PC-3 (cell line): ENCODE measurements at regions not wholly inside any gene's neighbourhood (a gene's known extent, or its start where the extent isn't known, plus 50 kb on each side); places are given as distances from the start of the nearest gene placed in this dataset.

Source experiments
- ATAC-seq: fragments of 200-7000 bp; cut with Tn5 transposase; 2 replicates; pipeline ENCODE4 v1.9.1; 2020; ENCODE audit warnings: mild to moderate bottlenecking, moderate library complexity
- BruUV-seq: library from RNA; stranded (reverse); fragments of 400-500 nt; replicated peaks from 2 replicates; lab custom pipeline; 2021; lab: Mats Ljungman, UMichigan
- CTCF ChIA-PET: fragments of 300-600 bp; sonication (Branson Sonifier 250); formaldehyde crosslinking; loops from one replicate; lab custom pipeline; 2022; ENCODE audit warnings: antibody characterized with exemption; lab: Charles Lee
- POLR2A ChIA-PET: fragments of 300-600 bp; sonication (Branson Sonifier 250); formaldehyde crosslinking; loops from one replicate; lab custom pipeline; 2022; ENCODE audit warnings: antibody characterized with exemption; ENCODE audit not compliant: unreplicated experiment; lab: Charles Lee
- DNase-seq: peaks from one replicate; pipeline ENCODE4 v3.0.0-alpha.2; 2015
- H2AFZ ChIP-seq: fragments of 300-600 bp; sonication (generic); 2 replicates; pipeline ENCODE4 v1.6.0; 2016; ENCODE audit warnings: antibody characterized with exemption, low read length
- H3F3A ChIP-seq: fragments of 300-600 bp; sonication (generic); one replicate; pipeline ENCODE4 v1.6.0; 2017; ENCODE audit warnings: antibody characterized with exemption, low read length, control low read depth, mild to moderate bottlenecking; ENCODE audit not compliant: unreplicated experiment
- H3K27ac ChIP-seq: fragments of 300-600 bp; sonication (generic); 2 replicates; pipeline ENCODE4 v1.5.1; 2016; ENCODE audit warnings: mild to moderate bottlenecking, low read length
- H3K27me3 ChIP-seq: fragments of 300-600 bp; sonication (generic); 2 replicates; pipeline ENCODE4 v1.6.1; 2016; ENCODE audit warnings: low read length, mixed read lengths
- H3K36me3 ChIP-seq: fragments of 300-600 bp; sonication (generic); 2 replicates; pipeline ENCODE4 v1.6.1; 2016; ENCODE audit warnings: low read depth, mixed run types, low read length, mixed read lengths
- H3K4me1 ChIP-seq: fragments of 300-600 bp; sonication (generic); 2 replicates; pipeline ENCODE4 v1.5.1; 2016; ENCODE audit warnings: low read length; ENCODE audit not compliant: insufficient read depth
- H3K4me2 ChIP-seq: fragments of 300-600 bp; sonication (generic); 2 replicates; pipeline ENCODE4 v1.6.0; 2016; ENCODE audit warnings: low read length
- H3K4me3 ChIP-seq: fragments of 300-600 bp; sonication (generic); 2 replicates; pipeline ENCODE4 v1.5.1; 2016; ENCODE audit warnings: mild to moderate bottlenecking, low read length, mixed read lengths
- H3K79me2 ChIP-seq: fragments of 300-600 bp; sonication (generic); 2 replicates; pipeline ENCODE4 v1.6.1; 2017; ENCODE audit warnings: low read length, mixed read lengths
- H3K9ac ChIP-seq: fragments of 300-600 bp; sonication (generic); 2 replicates; pipeline ENCODE4 v1.6.0; 2016; ENCODE audit warnings: mild to moderate bottlenecking, low read length
- H3K9me2 ChIP-seq: fragments of 300-600 bp; sonication (generic); replicated peaks from 2 replicates; pipeline ENCODE4 v1.6.1; 2016; ENCODE audit warnings: mixed run types, low read length, mixed read lengths
- H3K9me3 ChIP-seq: fragments of 300-600 bp; sonication (generic); 2 replicates; pipeline ENCODE4 v1.6.1; 2016; ENCODE audit warnings: low read length, mixed read lengths
- H4K20me1 ChIP-seq: fragments of 300-600 bp; sonication (generic); 2 replicates; pipeline ENCODE4 v1.6.1; 2016; ENCODE audit warnings: low read length, mixed read lengths
- EZH2 ChIP-seq: fragments of 300-600 bp; sonication (generic); IDR thresholded peaks from one replicate; pipeline ENCODE4 v1.6.1; 2017; ENCODE audit warnings: antibody characterized with exemption, mild to moderate bottlenecking, low read length; ENCODE audit not compliant: unreplicated experiment
- EZH2phosphoT487 ChIP-seq: fragments of 300-600 bp; sonication (generic); IDR thresholded peaks from 2 replicates; pipeline ENCODE4 v1.6.1; 2018; ENCODE audit warnings: mild to moderate bottlenecking, antibody characterized with exemption, low read length, borderline replicate concordance
- intact Hi-C: fragments of 100-400 bp; cut with micrococcal nuclease; formaldehyde crosslinking; loops from 2 replicates; pipeline ENCODE4 v1.9.0; 2023
- TF ChIP-seq, protein P1 (sequence below): fragments of 300-600 bp; sonication (generic); conservative IDR thresholded peaks from 2 replicates; pipeline ENCODE4 v1.5.1; 2017; ENCODE audit warnings: antibody characterized with exemption, low read depth, mild to moderate bottlenecking, low read length

DNA sequence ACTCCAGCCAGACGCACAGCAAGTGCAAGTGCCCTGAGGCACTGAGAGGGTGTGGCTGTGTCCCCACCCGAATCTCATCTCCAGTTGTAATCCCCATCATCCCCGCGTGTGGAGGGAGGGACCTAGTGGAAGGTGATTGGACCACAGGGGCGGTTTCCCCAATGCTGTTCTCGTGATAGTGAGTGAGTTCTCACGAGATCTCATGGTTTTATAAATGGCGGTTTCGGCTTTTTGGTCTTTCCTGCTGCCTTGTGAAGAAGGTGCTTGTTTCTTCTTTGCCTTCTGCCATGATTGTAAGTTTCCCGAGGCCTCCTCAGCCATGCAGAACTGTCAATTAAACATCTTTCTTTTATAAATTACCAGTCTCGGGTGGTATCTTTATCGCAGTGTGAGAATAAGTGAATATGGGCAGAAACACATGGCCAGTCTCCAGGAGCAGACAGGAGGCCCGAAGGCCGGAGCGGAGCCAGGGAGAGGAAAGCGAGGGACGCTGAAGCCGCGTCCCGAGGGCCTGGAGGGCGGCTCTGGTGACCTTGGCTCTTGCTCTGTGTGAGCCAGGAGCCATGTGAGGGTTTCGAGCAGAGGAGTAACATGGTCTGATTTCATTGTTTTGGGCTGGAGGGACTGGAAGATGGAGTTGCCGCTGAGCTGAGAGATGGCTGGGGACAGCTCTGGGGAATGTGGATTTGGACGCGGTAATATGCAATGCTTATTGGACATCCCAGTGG is 76.0 kb upstream of the C1orf174 start:
- ChIA-PET CTCF (no interaction called here), POLR2A (no interaction called here)
- Histone ChIP-seq H3K27me3 (peaks cover 80% of the 10 kb centered on the region), H3F3A (no peaks in the 10 kb centered on the region), H3K4me2 (no peak overlapping the region), H3K79me2 (no peaks in the 10 kb centered on the region), H3K4me3 (no peak overlapping the region), H3K27ac (no peak overlapping the region), H3K9me2 (no peaks in the 10 kb centered on the region), H3K9ac (no peak overlapping the region), H2AFZ (no peak overlapping the region), H3K36me3 (no peaks in the 10 kb centered on the region), H3K4me1 (no peaks in the 10 kb centered on the region), H3K9me3 (no peaks in the 10 kb centered on the region), H4K20me1 (no peaks in the 10 kb centered on the region)
- DNase-seq (no peak), ATAC-seq (no peak)
- intact Hi-C loops = no loop called here
- BruUV-seq = no TSS peak
- TF ChIP-seq EZH2phosphoT487 = no peak
- TF ChIP-seq, protein P1, sequence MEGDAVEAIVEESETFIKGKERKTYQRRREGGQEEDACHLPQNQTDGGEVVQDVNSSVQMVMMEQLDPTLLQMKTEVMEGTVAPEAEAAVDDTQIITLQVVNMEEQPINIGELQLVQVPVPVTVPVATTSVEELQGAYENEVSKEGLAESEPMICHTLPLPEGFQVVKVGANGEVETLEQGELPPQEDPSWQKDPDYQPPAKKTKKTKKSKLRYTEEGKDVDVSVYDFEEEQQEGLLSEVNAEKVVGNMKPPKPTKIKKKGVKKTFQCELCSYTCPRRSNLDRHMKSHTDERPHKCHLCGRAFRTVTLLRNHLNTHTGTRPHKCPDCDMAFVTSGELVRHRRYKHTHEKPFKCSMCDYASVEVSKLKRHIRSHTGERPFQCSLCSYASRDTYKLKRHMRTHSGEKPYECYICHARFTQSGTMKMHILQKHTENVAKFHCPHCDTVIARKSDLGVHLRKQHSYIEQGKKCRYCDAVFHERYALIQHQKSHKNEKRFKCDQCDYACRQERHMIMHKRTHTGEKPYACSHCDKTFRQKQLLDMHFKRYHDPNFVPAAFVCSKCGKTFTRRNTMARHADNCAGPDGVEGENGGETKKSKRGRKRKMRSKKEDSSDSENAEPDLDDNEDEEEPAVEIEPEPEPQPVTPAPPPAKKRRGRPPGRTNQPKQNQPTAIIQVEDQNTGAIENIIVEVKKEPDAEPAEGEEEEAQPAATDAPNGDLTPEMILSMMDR = no peak
- no peak for TF ChIP-seq EZH2

- ATAC-seq = no peak
- Histone ChIP-seq H2AFZ (no peak overlapping the region), H3K4me3 (no peak overlapping the region), H3K79me2 (no peaks in the 10 kb centered on the region), H3K27ac (no peak overlapping the region), H3K4me2 (no peak overlapping the region), H3K27me3 (peaks cover 80% of the 10 kb centered on the region), H4K20me1 (no peaks in the 10 kb centered on the region), H3K36me3 (no peaks in the 10 kb centered on the region), H3K9me3 (no peaks in the 10 kb centered on the region), H3F3A (no peaks in the 10 kb centered on the region), H3K9ac (no peak overlapping the region), H3K4me1 (no peaks in the 10 kb centered on the region), H3K9me2 (no peaks in the 10 kb centered on the region)
- no peak for TF ChIP-seq EZH2phosphoT487
- TF ChIP-seq EZH2 = no peak
- TF ChIP-seq, protein P1 = no peak
- no peak for DNase-seq
- ChIA-PET CTCF (no interaction called here), POLR2A (no interaction called here)
- intact Hi-C loops = no loop called here
- no TSS peak for BruUV-seq
These were observed 76.7 kb upstream of the C1orf174 start for GRCh38 chr1:3976821-3977220.

DNA sequence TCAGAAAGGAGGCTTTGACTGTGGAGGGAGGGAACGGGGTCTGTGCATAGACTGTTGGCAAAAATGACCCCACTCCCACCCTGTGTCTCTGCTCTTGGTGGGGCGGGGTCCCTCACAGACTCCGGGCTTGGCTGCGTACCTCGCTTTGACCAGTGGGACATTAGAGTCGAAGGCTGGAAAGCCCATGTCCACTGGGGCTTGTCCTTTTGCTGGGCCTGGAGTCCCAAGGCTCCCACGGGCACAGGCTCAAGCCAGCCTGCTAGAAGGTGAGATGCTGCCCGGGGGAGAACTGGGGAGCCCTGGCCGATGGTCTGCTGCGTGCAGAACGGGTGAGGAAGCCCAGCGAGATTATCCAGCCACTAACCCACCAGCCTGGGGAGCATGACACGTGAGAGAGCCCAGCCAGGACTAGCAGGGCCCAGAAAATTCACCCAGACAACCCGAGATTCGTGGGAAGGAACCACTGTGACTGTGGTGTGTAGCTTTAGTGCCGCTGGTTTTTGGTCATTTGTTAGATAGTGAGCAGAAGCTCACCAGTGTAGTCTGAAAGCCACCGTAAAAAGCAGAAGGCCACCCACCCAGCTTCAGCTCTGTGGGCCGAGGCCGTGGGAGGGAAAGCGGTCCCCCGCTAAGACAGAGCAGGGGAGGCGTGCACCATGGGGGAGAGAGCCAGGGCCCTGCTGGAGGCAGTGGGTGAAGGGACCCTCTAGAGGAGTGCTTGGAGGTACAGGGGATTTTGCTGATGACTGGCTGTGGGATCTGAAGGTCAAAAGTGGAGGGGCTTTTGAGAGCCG is 78.3 kb upstream of the C1orf174 start:
- no peaks in the 10 kb centered on the region for H3K79me2 ChIP-seq
- CTCF ChIA-PET = interaction anchor here (0.6 kb wide), 1 partner anchor 150 kb away, joined by 3 read pairs; no protein-coding TSS in a partner anchor
- no peaks in the 10 kb centered on the region for H3K9me3 ChIP-seq

More for the DNA sequence above, 78.3 kb upstream of the C1orf174 start:
- no peaks in the 10 kb centered on the region for H3F3A ChIP-seq
- H2AFZ ChIP-seq = no peak overlapping the region
- H4K20me1 ChIP-seq = no peaks in the 10 kb centered on the region
- POLR2A ChIA-PET = no interaction called here
- ATAC-seq (no peak), DNase-seq (no peak)
- intact Hi-C loops = no loop called here
- H3K4me1 ChIP-seq = no peaks in the 10 kb centered on the region
- H3K9me2 ChIP-seq = no peaks in the 10 kb centered on the region
- H3K27ac ChIP-seq = no peak overlapping the region
- no peaks in the 10 kb centered on the region for H3K36me3 ChIP-seq
- no peak overlapping the region for H3K9ac ChIP-seq
- H3K4me2 ChIP-seq = no peak overlapping the region
- H3K27me3 ChIP-seq = peaks cover 93% of the 10 kb centered on the region
- no TSS peak for BruUV-seq
- H3K4me3 ChIP-seq = no peak overlapping the region
- TF ChIP-seq EZH2phosphoT487 = no peak
- TF ChIP-seq, protein P1 = no peak
- TF ChIP-seq EZH2 = no peak
